ACHN (cell line): ENCODE measurements at regions not wholly inside any gene's neighbourhood (a gene's known extent, or its start where the extent isn't known, plus 50 kb on each side); places are given as distances from the start of the nearest gene placed in this dataset.

Experiments
- DNase-seq: peaks from one replicate; pipeline ENCODE4 v3.0.0-alpha.2; 2015
- in situ Hi-C: cut with HindIII; loops from 2 replicates; pipeline ENCODE4 v1.10.0; 2017; ENCODE audit warnings: low sequenced_read_pairs, low pct_ligation_motif_present, low pct_unique_long_range_greater_than_20kb

DNA sequence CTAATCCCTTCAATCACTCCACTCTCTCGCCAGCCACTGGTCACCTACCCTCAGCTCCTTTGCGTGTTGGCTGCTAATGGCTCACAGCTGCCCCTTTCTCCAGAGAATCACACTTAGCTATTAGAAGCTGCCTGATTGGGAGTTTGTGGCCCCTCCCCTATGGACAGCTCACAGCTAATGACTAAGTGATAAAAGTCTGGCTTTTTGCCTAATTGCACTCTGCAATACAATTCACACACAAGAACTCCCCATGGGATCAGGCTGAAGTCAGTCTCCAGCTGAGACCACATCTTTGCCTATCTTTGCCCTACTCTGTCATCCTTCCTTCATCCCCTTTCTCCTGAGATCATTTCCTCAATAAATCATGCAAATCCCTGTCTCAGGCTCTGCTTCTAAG, 701.9 kb upstream of the RAB6C start:
- DNase-seq: no peak
- in situ Hi-C loops: no loop called here

DNA sequence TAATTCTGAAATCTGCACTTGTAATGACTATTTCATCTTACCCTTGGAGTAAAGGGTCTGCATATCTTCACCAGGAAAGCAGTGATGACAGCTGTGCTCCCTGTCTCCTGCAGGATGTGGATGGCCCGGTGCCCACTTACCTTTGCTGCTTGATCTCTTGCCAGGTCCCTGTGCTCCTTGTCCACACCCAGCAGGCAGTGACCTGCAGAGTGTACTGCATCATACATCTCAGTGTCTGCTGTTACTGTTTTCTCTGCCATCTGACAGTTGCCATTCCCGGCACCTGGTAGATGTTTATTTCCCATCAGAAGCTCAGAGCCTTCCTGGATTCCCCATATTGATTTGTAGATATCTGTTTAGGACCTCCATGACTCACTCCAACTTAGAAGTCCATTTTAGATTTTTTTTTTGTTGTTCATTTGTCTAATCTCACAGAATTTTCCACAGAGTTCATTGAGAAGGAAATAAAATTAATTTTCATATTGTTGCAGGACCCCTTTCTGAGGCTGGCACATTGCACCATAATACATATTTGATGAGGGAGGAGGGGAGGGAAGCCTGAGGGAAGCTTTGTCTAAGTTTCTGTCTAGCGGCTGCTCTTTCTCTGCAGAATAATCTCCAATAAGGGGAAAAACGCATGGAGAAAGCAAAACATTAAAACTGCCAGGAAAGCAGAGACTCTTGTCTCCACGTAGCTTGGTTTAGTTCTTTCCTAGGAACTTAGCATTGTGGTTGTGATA, 697.5 kb upstream of the RAB6C start:
- in situ Hi-C loops: no loop called here
- no peak for DNase-seq

DNA sequence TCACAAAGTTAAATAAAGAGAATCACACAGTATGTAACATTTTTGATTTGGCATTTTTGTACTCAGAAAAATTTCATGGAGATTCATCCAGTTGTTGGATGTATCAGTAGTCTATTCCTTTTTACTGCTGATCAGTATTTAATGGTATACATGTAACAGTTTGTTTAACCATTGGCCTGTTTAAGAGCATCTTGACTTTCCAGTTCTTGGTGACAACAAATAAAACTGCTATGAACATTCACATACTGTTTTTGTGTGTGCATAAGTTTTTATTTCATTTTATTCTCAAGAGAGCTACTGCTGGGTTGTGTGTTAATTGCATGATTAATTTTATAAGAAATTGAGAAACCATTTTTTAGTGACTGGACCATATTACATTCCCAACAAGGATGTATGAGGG, 694.5 kb upstream of the RAB6C start:
- in situ Hi-C loops: no loop called here
- DNase-seq: no peak

DNA sequence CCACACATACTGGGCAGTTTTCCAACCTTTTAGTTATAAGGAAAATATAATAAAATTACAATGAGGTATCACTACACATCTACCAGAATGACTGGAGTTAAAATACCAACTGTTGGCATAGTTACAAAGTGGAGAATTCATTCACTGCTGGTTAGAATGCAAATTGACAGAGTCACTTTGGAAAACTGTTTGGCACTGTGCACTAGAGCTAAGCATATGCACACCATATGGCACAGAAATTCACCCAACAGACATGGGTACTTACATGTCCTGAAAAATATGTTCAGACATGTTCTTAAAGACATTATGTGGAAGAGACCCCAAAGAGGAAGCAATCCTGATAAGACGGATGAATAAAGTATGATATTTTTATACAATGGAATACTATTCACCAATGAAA, 686.1 kb upstream of the RAB6C start:
- no peak for DNase-seq
- in situ Hi-C loops: no loop called here

DNA sequence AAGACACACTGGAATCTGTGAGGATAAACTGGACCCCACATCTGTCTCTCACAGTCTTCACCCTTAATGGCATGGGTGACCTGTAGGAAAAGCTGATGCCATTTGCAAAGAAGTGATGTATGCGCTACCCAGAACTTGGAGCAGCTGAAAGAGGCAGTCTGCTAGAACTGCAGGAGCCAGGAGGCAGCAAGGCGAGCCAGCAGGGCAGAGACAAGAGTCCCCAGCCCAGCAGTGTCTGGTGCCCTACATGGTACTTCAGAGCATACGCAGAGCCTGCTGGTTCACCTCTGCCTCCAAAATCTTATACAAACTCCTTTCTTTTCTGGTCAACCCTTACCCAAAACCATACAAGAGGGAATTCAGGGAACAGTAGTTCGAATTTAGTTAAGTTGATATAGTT, 683.1 kb upstream of the RAB6C start:
- no peak for DNase-seq
- in situ Hi-C loops: no loop called here

DNA sequence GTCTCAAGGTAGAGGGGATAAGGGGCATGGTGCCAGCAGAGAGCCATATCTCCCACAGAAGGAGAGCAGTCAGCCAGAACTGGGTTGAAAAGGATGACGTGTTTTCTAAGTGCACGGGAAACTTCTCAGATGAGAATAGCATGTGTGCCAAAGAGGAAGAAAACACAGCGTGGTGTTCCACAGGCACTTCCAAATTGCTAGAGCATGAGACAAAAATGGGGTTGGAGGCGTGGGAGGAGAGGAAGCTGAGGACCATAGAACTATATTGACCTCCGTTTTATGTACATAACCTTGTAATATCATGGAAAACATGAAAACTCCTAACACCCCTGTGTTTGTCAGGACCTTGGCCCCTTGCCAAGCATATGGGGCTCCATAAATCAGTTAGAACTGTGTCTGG, 682.7 kb upstream of the RAB6C start:
- no peak for DNase-seq
- in situ Hi-C loops: no loop called here

DNA sequence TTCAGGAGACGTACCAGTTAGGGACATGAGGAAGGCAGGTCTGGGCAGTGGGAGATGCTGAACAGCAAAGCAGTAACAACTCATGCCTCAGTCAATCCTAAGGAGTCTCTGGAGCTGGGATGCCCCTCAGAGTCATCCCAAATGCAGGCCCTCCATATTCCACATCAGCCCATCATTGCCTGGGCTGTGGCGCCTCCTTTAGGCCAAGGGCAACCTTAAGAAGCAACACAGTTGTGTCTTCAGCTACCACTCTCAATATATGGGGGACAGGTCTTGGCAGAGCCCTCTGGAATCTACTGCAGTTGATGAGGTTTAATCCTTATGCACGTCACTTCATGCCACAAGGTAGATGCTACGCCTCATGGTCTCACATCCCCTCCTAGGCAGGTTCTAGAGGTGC, 682.0 kb upstream of the RAB6C start:
- DNase-seq: no peak
- in situ Hi-C loops: no loop called here

DNA sequence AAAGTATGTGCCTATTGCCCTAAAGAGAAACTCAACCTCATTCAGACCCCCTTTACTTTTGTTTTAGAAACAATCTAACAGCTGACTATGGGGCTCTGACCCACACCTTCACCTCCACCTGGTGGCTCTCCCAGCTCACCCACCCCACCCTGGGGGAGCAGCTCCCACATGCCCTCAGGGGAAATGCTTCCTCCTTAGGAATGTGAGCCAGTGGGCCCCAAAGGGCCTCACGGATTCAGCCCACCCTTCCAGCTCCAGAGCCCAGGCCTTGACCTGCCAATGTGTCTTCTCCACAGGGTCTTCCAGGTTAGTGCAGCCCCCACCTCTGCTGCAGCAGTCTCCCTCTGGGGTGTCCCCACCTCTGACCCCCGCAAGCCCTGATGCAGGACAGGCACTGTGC, 680.1 kb upstream of the RAB6C start:
- no peak for DNase-seq
- in situ Hi-C loops: no loop called here

DNA sequence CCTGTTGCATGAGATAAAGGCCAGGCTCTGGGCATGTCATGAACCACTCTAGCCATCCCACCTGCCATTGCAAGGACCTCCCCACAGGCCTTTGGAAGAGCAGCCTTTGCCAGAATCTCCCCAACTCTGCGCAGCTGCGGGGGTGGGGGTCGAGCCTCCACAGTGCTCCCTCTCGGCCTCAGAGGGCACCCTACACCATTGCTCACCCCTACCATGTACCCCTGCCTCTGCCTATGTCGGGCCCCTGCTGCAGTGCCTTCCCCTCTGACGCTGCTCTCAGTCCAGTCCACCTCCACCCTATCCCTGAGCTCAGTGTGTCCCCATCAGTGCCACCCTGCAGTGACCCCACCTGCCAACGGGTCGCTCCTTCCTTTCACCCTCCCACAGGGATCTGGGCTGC, 679.7 kb upstream of the RAB6C start:
- in situ Hi-C loops: no loop called here
- no peak for DNase-seq

DNA sequence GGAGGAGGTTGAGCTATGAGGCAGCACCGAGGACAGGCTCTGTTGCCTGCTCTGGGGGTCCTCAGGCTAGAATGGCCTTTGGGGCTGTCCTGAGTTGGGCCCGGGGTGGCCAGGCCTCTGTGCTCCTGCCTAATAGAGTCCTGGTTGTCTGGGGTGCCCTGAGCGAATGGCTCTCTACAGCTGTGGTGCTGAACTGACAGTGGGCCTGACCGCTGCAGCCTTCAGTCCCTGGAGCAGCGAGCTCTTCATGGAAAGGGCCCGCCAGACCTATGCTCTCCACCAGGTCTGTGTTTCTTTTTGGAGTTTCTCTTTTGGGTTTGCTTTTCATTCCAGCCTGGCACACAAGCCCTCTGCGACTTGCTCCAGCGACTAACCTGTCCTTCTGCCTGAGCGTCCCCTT, 679.0 kb upstream of the RAB6C start:
- in situ Hi-C loops: no loop called here

DNA sequence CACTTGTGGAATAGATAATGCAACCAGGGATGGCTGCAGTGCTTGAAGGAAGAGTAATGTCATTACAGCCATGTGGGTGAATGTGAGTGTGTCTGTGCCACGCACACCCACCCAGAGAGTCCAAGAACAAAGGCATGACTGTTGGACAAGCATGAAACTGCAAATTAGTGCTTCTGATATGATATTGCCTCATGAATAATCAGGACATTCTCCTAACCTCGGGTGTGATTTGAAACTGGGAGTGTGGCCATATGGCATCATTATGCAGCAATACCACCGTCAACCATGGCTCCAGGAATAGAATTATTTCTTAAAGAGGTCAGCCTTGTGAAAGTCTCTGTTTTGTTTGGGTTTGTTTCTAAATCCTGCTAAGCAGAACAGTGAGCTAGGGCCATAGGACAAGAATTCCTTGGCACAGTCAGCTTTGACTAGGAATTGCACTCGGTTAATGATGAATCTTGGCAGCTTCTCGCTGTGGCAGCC, 678.0 kb upstream of the RAB6C start:
- DNase-seq: no peak
- in situ Hi-C loops: no loop called here

More for the DNA sequence above, 679.0 kb upstream of the RAB6C start:
- no peak for DNase-seq

DNA sequence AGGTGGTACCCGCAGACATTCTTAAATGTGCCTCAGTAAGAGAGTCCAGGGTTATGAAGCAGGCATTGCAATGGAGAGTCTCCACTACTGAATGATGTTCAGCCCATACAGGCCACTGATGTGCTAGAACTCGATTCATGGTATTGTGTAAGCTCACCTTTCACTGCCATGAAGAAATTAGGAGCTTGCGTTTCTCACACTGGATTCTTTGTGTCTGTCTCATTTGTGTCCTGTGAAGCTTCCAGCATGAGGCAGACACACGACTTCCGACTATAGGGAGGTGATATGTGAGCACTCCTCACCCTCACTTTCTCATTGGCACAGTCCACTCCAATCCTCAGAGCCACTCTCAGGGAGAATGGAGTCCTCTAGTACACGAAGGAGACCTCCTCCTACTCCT, 677.4 kb upstream of the RAB6C start:
- DNase-seq: no peak
- in situ Hi-C loops: no loop called here

DNA sequence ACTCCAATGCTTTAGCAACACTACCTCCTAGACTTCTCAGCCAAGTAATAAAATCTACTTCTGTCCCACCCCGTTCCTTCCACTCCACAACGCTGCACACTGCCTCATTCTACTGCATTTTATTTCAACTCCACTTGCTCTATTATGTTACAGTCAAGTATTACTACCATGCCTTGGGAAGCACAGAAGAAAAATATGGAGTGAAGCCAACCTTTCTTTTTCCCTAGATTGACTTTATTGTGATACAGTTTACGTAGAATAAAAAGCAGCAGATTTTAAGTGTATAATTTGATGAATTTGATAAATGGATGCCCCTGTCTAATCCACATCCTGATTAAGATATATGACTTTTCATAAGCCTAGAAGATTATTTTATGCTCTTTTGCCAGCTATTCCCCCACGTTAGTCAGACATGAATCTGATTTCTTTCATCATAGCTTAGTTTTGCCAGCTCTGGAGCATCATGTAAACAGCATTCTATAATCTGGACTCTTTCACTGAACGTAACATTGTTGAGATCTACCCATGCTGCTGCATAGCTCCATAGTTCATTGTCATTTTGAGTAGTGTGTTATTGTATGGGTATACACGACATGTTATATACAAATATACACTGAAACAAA, 676.8 kb upstream of the RAB6C start:
- in situ Hi-C loops: no loop called here
- DNase-seq: no peak

DNA sequence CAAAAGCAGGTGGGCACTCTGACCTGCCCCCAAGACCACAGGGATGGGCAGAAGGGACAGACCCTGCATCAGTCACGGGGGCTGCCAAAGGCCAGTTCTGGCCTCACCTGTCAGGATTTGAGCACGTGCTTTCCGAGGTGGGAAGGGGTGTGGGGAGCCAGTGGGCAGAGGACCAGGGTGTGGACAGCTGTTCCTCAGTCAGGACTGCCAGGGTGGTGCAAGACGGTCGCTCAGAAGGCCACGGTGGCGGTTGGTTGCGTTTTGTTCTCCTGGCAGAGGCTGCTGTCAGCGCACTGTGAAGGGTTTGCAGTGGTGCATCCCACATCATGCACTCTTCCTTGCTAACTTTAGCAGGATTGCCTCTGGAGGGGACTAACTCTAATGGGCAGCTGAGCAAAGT, 665.3 kb upstream of the RAB6C start:
- in situ Hi-C loops: no loop called here

DNA sequence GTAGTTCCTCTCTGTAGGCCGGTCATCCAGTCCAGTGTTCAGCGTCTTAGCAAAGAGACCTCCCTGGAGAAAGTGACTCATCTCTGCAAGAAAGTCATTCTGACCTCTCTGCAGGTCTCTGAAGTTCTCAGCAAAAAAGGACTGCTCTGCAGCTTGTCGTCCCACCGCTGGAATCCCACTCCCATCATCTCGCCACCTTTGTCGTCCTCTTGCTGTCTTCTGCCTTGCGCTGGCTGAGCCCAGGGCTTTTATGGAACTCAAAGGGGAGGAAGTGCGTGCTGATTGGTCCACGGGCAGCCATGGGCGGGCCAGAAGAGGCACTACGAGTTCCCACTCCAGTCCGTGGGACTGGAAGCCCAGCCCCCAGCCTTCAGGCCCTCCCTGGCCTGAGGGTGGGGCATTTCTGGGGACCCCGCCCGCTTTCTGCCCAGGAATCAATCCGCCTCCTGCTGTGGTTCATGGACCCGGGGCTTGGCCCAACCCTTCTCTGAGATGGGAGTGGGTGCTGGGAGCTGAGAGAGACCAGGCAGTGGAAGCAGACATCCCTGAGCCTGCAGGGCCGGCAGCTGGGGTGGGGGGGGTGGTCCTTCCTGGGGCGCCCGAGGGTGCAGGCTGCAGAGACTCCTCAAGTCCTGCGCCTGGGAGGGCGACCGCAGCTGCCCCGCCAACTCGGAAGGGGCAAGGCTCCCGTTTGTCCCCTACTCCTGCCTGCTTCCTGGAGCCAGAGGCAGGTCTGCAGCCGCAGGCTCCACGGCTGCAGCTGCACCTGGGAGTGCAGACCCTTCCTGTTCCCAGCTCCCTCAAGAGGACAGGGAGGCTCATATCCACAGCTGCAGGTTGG, 660.7 kb upstream of the RAB6C start:
- no peak for DNase-seq
- in situ Hi-C loops: no loop called here

More for the DNA sequence above, 665.3 kb upstream of the RAB6C start:
- DNase-seq: no peak

DNA sequence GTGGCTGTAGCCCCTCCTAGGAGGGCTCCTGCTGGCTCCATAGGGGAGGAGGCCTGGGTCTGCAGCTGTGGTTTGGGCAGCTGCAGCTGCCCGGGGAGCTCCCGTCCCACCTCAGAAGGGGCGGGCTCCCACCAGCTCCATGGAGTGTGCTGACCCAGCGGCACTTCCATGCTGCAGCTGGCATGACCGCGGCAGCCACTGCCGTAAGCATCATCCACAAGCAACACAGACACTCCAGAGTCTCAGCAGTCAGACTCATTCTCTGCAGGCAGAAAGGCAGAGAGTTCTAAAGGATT, 660.1 kb upstream of the RAB6C start:
- in situ Hi-C loops: no loop called here
- DNase-seq: no peak

DNA sequence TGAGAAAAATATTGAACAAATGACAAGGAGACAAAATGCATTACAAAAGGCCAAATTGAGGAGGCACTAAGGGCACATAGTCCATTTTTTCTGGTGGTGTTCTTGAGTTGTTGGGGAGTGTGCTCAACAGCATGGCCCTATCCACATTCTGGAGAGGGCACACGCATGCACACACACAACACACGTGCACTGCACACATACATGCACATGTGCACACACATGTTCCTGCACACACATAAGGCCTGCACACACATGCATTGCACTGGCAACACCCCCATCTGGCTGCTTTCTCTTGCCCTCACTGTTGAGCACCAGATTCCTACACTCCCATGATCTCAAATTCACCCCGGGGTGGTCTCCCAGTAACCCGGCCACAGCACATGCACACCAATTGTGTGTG, 659.2 kb upstream of the RAB6C start:
- no peak for DNase-seq
- in situ Hi-C loops: no loop called here

DNA sequence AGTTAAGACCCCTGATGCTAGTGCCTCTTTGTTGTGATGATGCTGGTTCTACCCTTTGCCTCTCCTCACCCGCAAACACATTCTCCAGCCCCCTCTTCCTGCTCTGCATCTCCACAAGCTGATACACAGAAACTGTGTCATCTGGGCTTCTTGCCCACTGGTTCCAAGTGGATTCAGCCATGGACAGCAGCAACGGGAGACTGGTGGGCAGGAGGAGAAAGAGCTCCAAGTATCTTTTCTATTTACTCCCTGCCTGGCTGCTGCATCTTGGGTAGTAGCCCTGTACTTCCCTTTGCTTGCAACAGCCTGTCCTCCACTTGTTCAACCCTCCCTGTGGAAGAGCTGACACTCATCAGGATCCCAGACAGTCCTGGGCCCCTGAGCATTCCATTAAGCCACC, 655.1 kb upstream of the RAB6C start:
- DNase-seq: no peak
- in situ Hi-C loops: no loop called here

DNA sequence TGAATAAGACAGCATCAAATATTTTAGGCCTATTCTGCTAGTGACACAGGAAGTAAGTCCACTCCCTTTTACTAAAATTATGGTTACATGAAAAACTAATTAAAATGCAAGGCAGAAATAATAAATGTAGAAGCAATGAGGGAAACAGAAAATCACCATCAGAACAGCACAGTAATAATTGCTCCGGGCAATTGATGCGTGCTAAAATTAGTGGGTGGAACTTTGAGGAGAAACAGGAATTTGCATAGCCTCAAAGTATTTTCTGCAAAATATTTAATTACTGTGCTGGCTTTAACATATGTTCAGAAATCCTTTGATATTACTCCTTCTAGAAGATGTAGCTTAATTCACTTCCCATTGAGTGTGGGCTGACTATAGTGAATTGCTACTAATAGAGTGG, 654.3 kb upstream of the RAB6C start:
- no peak for DNase-seq
- in situ Hi-C loops: no loop called here

DNA sequence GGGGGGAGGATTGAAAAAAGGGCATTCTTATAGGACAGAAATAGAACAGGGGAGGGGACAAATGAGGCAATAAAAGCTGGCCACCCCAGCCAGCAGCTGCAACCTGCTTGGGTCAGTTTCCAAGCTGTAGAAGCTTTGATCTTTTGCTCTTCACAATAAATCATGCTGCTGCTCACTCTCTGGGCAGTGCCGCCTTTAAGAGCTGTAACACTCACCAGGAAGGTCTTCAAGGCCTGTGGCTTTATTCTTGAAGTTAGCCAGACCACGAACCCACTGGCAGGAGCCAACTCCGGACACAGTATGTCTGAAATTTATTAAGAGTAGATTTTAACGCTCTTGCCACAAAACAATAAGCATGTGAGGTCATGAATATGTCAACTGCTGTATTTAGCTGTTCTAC, 649.9 kb upstream of the RAB6C start:
- in situ Hi-C loops: no loop called here

More for the DNA sequence above, 649.9 kb upstream of the RAB6C start:
- DNase-seq: no peak
